ENCODE measurements at regions not wholly inside any gene's neighbourhood (a gene's known extent, or its start where the extent isn't known, plus 50 kb on each side); places are given as distances from the start of the nearest gene placed in this dataset.
"Not testable (repeated sequence)": the region's sequence is repeated elsewhere in the genome, so short reads cannot be mapped to it uniquely, and the experiment has no call there.

- DNase-seq; H3K36me3 ChIP-seq; H3K4me1 ChIP-seq; H3K9me3 ChIP-seq; intact Hi-C loops (cut with DNase I; ENCODE audit: low total_unique reads); H3K4me3 ChIP-seq; in situ Hi-C loops (cut with MboI; ENCODE audit: low pct_ligation_motif_present in 1 of 4, low pct_unique_long_range_greater_than_20kb in 1 of 4, low sequenced_read_pairs in 3 of 4); H3K27ac ChIP-seq: not testable (repeated sequence)
- TF ChIP-seq CTCF (IDR thresholded peaks at IDR 0.05): peak in 2 of 5 experiments; percentile 47 to 68
- H3K27me3 ChIP-seq: peaks cover 10% of the 10 kb centered on the region
- WGBS, 2 donors (ENCODE audit: low coverage in 1 of 2): 0 to 2% methylated on average over 1 to 5 of the region's 5 CpGs
Measured at GRCh38 chr13:25005050-25005497, 90.9 kb upstream of the PABPC3 start.

GRCh38 chr13:25007389-25007788 lies 88.5 kb upstream of the PABPC3 start:
- H3K27me3 ChIP-seq; H3K4me3 ChIP-seq; H3K4me1 ChIP-seq; intact Hi-C loops (cut with DNase I; ENCODE audit: low total_unique reads); H3K9me3 ChIP-seq; in situ Hi-C loops (cut with MboI; ENCODE audit: low pct_ligation_motif_present in 1 of 4, low pct_unique_long_range_greater_than_20kb in 1 of 4, low sequenced_read_pairs in 3 of 4); H3K36me3 ChIP-seq; DNase-seq; H3K27ac ChIP-seq: not testable (repeated sequence)
- 96% methylated on average over 3 of the region's 3 CpGs for WGBS, 2 donors (ENCODE audit: low coverage in 1 of 2)

GRCh38 chr13:25014398-25014973 lies 81.5 kb upstream of the PABPC3 start:
- H3K27ac ChIP-seq; H3K4me3 ChIP-seq; H3K9me3 ChIP-seq; in situ Hi-C loops (cut with MboI; ENCODE audit: low pct_ligation_motif_present in 1 of 4, low pct_unique_long_range_greater_than_20kb in 1 of 4, low sequenced_read_pairs in 3 of 4); DNase-seq; H3K36me3 ChIP-seq; intact Hi-C loops (cut with DNase I; ENCODE audit: low total_unique reads): not testable (repeated sequence)
- Histone ChIP-seq H3K27me3 (peaks cover 40% of the 10 kb centered on the region), H3K4me1 (peaks cover 0 to 15% (median 8%) of the 10 kb centered on the region in 4 donors)
- WGBS, 2 donors (ENCODE audit: low coverage in 1 of 2): 66 to 90% methylated on average over 1 to 7 of the region's 7 CpGs

- WGBS, 2 donors (ENCODE audit: low coverage in 1 of 2): 75 to 87% methylated on average over 6 to 17 of the region's 17 CpGs
- H3K27me3 ChIP-seq: peaks cover 51% of the 10 kb centered on the region
- H3K36me3 ChIP-seq; in situ Hi-C loops (cut with MboI; ENCODE audit: low pct_ligation_motif_present in 1 of 4, low pct_unique_long_range_greater_than_20kb in 1 of 4, low sequenced_read_pairs in 3 of 4); H3K9me3 ChIP-seq; DNase-seq; H3K27ac ChIP-seq; H3K4me3 ChIP-seq; intact Hi-C loops (cut with DNase I; ENCODE audit: low total_unique reads): not testable (repeated sequence)
- H3K4me1 ChIP-seq: peaks cover 0 to 15% (median 8%) of the 10 kb centered on the region in 4 donors
Measured at GRCh38 chr13:25017176-25017575, 78.8 kb upstream of the PABPC3 start.

- intact Hi-C loops (cut with DNase I; ENCODE audit: low total_unique reads): not testable (repeated sequence)
Measured at GRCh38 chr13:25017808-25018728, 77.9 kb upstream of the PABPC3 start.

GRCh38 chr13:25018729-25019115 lies 77.2 kb upstream of the PABPC3 start:
- TF ChIP-seq EP300 (IDR thresholded peaks at IDR 0.05; ENCODE audit: low read depth) (no peak), POLR2AphosphoS5 (IDR thresholded peaks at IDR 0.05) (no peak), POLR2A (IDR thresholded peaks at IDR 0.05) (no peak)
- Histone ChIP-seq H3K4me3 (peak overlapping the region in 2 of 4 donors; percentile 29 to 46), H3K36me3 (no peaks in the 10 kb centered on the region), H3K9me3 (no peaks in the 10 kb centered on the region), H3K4me1 (peaks cover 0 to 15% (median 8%) of the 10 kb centered on the region in 4 donors), H3K27me3 (peaks cover 51% of the 10 kb centered on the region), H3K27ac (no peak overlapping the region)
- in situ Hi-C loops (cut with MboI; ENCODE audit: low pct_ligation_motif_present in 1 of 4, low pct_unique_long_range_greater_than_20kb in 1 of 4, low sequenced_read_pairs in 3 of 4) (no loop called here), intact Hi-C loops (cut with DNase I; ENCODE audit: low total_unique reads) (no loop called here)
- 6% methylated on average over 20 of the region's 24 CpGs; no CpG with 5 or more reads in 1 of the 2 donors for WGBS, 2 donors (ENCODE audit: low coverage in 1 of 2)
- DNase-seq: peak; percentile 19

More at GRCh38 chr13:25017808-25018728, 77.9 kb upstream of the PABPC3 start:
- Histone ChIP-seq H3K4me3 (peak overlapping the region in 2 of 4 donors; percentile 29 to 46), H3K4me1 (peaks cover 0 to 15% (median 8%) of the 10 kb centered on the region in 4 donors), H3K27me3 (peaks cover 51% of the 10 kb centered on the region), H3K27ac (peak overlapping the region in 2 of 4 donors; percentile 2 to 36)
- TF ChIP-seq POLR2A (IDR thresholded peaks at IDR 0.05): peak; percentile 41
- peak; percentile 77 for DNase-seq
- in situ Hi-C loops (cut with MboI; ENCODE audit: low pct_ligation_motif_present in 1 of 4, low pct_unique_long_range_greater_than_20kb in 1 of 4, low sequenced_read_pairs in 3 of 4); H3K9me3 ChIP-seq; H3K36me3 ChIP-seq: not testable (repeated sequence)
- WGBS, 2 donors (ENCODE audit: low coverage in 1 of 2): 3% methylated on average over 59 of the region's 79 CpGs; no CpG with 5 or more reads in 1 of the 2 donors

- in situ Hi-C loops (cut with MboI; ENCODE audit: low pct_ligation_motif_present in 1 of 4, low pct_unique_long_range_greater_than_20kb in 1 of 4, low sequenced_read_pairs in 3 of 4); H3K9me3 ChIP-seq; H3K4me3 ChIP-seq; DNase-seq; H3K27ac ChIP-seq; intact Hi-C loops (cut with DNase I; ENCODE audit: low total_unique reads); H3K36me3 ChIP-seq: not testable (repeated sequence)
- 96% methylated on average over 16 of the region's 16 CpGs; no CpG with 5 or more reads in 1 of the 2 donors for WGBS, 2 donors (ENCODE audit: low coverage in 1 of 2)
- Histone ChIP-seq H3K4me1 (peaks cover 0 to 15% (median 8%) of the 10 kb centered on the region in 4 donors), H3K27me3 (peaks cover 56% of the 10 kb centered on the region)
Measured at GRCh38 chr13:25019741-25020140, 76.2 kb upstream of the PABPC3 start.
